Stimulated activated naive CD8-positive, alpha-beta T cell treated with anti-CD3 and anti-CD28 coated beads, Interleukin-15, Interleukin-2, amounts not matched to agents 100 ng/mL and 50 ng/mL, for 24 hours (primary cell): ENCODE measurements at regions not wholly inside any gene's neighbourhood (a gene's known extent, or its start where the extent isn't known, plus 50 kb on each side); places are given as distances from the start of the nearest gene placed in this dataset.
"Not testable (repeated sequence)": the region's sequence is repeated elsewhere in the genome, so short reads cannot be mapped to it uniquely, and the experiment has no call there.

Source experiments
- H3K27ac Mint-ChIP-seq: one replicate; pipeline ENCODE4 v1.8.0; 2021; ENCODE audit warnings: mild to moderate bottlenecking, mixed read lengths
- H3K27me3 Mint-ChIP-seq: one replicate; pipeline ENCODE4 v1.8.0; 2021; ENCODE audit warnings: mixed read lengths
- H3K36me3 Mint-ChIP-seq: one replicate; pipeline ENCODE4 v1.8.0; 2021; ENCODE audit warnings: low read depth, mixed read lengths
- H3K4me1 Mint-ChIP-seq: one replicate; pipeline ENCODE4 v1.8.0; 2021; ENCODE audit warnings: low read depth, mixed read lengths
- H3K4me3 Mint-ChIP-seq: one replicate; pipeline ENCODE4 v1.8.0; 2021; ENCODE audit warnings: mild to moderate bottlenecking, mixed read lengths
- H3K9me3 Mint-ChIP-seq: one replicate; pipeline ENCODE4 v1.8.0; 2021; ENCODE audit warnings: mixed read lengths

GRCh38 chr14:71397371-71397770 lies 490.1 kb downstream of the PCNX1 start:
- Mint-ChIP-seq H3K27me3 (no peaks in the 10 kb centered on the region), H3K4me3 (no peak overlapping the region), H3K27ac (no peak overlapping the region), H3K4me1 (peaks cover 57% of the 10 kb centered on the region), H3K36me3 (peaks cover under 1% of the 10 kb centered on the region), H3K9me3 (no peaks in the 10 kb centered on the region)

DNA sequence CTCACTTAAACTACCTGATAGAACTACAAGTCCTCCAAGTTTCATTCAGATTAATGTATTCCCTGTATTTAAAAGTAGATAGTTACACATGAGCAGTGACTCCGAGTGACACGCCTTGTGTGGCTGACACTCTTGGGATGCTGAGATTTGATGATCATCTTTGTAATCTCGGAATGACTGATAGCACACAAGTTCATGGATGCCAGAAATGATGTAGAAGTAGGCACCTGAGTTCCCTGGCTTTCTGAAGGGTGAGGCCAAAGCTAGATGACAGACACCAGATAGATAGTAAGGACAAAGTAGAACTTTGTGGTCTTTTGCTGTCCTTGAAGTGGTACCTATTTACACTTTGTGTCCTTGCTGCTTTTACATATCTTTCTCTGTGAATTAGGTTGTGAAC lies 491.2 kb downstream of the PCNX1 start:
- no peaks in the 10 kb centered on the region for H3K9me3 Mint-ChIP-seq
- peak overlapping the region; percentile 28 for H3K4me3 Mint-ChIP-seq
- peak overlapping the region; percentile 74 for H3K27ac Mint-ChIP-seq
- H3K27me3 Mint-ChIP-seq, result no peaks in the 10 kb centered on the region
- H3K4me1 Mint-ChIP-seq, result peaks cover 61% of the 10 kb centered on the region
- no peaks in the 10 kb centered on the region for H3K36me3 Mint-ChIP-seq

DNA sequence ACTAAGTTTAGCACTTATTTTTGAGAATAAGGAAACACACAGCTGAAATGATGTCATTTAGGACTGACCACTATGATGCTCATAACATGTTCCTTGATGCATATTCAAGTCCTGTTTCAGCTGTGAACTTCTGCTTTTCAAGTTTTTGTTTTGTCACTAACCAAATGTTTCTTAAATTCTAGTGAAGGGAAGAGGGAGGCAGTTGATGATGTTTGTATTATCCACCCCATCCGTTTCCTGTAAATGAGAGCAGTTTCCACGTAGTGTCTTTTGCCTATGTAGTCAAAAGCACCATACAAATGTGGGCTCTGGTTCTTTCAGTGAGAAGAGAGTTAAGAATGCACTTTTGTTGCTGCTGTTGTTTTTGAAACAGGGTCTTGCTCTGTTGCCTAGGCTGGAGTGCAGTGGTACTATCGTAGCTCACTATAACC lies 491.8 kb downstream of the PCNX1 start:
- H3K27ac Mint-ChIP-seq, result peak overlapping the region; percentile 74
- H3K9me3 Mint-ChIP-seq, result no peaks in the 10 kb centered on the region
- no peaks in the 10 kb centered on the region for H3K36me3 Mint-ChIP-seq
- H3K4me1 Mint-ChIP-seq, result peaks cover 65% of the 10 kb centered on the region
- H3K4me3 Mint-ChIP-seq, result peak overlapping the region; percentile 9
- no peaks in the 10 kb centered on the region for H3K27me3 Mint-ChIP-seq

- Mint-ChIP-seq H3K27ac (peak overlapping the region; percentile 53), H3K9me3 (no peaks in the 10 kb centered on the region), H3K27me3 (no peaks in the 10 kb centered on the region), H3K4me1 (peaks cover 58% of the 10 kb centered on the region), H3K4me3 (no peak overlapping the region), H3K36me3 (peaks cover 3% of the 10 kb centered on the region)
Observed at GRCh38 chr14:71400871-71401321, 493.6 kb downstream of the PCNX1 start.

- peaks cover 55% of the 10 kb centered on the region for H3K4me1 Mint-ChIP-seq
- not testable (repeated sequence) for H3K27ac Mint-ChIP-seq, H3K36me3 Mint-ChIP-seq, H3K27me3 Mint-ChIP-seq, H3K4me3 Mint-ChIP-seq, H3K9me3 Mint-ChIP-seq
Observed at GRCh38 chr14:71402415-71402814, 495.2 kb downstream of the PCNX1 start.

DNA sequence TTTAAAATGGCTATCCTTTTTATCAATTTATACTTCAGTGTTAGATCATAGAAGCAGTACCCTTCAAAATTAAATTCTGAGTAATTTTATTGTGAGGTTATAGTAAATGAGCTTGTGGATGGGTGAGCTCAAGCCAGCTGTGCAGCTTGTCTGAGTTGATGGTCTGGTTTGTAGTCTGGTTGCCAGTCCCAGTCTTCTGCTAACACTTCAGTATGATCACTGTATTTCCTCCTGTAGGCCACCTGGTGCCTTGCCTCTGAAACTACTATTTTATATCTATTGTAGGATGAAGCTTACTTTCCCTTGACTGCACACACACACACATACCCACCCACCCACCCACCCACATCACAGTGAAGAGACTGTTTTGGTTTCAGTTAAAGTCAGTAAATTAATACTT lies 496.4 kb downstream of the PCNX1 start:
- no peak overlapping the region for H3K27ac Mint-ChIP-seq
- H3K4me3 Mint-ChIP-seq, result no peak overlapping the region
- H3K36me3 Mint-ChIP-seq, result peaks cover 4% of the 10 kb centered on the region
- H3K4me1 Mint-ChIP-seq, result peaks cover 50% of the 10 kb centered on the region
- no peaks in the 10 kb centered on the region for H3K9me3 Mint-ChIP-seq
- no peaks in the 10 kb centered on the region for H3K27me3 Mint-ChIP-seq

GRCh38 chr14:71405676-71406075 lies 498.4 kb downstream of the PCNX1 start:
- peaks cover 4% of the 10 kb centered on the region for H3K36me3 Mint-ChIP-seq
- no peak overlapping the region for H3K27ac Mint-ChIP-seq
- H3K4me3 Mint-ChIP-seq, result no peak overlapping the region
- no peaks in the 10 kb centered on the region for H3K9me3 Mint-ChIP-seq
- H3K27me3 Mint-ChIP-seq, result no peaks in the 10 kb centered on the region
- peaks cover 50% of the 10 kb centered on the region for H3K4me1 Mint-ChIP-seq

DNA sequence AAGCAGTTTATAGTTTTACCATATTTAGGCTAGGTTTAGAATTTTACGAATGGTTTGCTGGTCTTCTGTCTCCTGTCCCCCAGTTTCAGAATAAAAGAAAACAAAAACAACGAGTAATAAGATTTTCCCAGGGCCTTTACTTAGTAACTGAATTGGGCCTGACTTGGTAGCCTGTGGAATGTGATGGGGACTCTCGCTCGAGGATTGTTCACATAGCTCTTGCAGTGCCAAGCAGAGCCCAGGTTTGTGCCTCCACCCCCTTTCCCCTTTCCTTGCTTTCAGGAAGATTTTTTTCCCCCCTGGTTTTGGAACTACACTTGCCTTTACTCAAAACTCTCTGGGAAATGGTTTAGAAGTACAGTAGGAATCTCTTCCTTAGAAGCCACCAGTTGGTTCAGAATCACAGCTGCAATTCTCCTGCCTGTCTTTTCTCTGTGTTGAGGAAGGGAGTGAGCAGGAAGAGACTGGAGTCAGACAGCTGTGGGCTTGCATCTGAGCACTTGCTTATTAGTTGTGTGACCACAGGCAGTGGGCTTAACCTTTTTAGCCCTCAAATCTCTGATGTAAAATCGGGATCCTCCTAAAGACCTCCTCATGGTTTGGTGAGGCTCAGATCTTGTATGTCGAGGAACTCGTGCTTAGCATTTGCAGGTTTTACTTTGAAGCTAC lies 501.2 kb downstream of the PCNX1 start:
- peaks cover 66% of the 10 kb centered on the region for H3K4me1 Mint-ChIP-seq
- H3K9me3 Mint-ChIP-seq, result no peaks in the 10 kb centered on the region
- H3K27me3 Mint-ChIP-seq, result no peaks in the 10 kb centered on the region
- peaks cover 16% of the 10 kb centered on the region for H3K36me3 Mint-ChIP-seq
- H3K27ac Mint-ChIP-seq, result no peak overlapping the region
- H3K4me3 Mint-ChIP-seq, result no peak overlapping the region

DNA sequence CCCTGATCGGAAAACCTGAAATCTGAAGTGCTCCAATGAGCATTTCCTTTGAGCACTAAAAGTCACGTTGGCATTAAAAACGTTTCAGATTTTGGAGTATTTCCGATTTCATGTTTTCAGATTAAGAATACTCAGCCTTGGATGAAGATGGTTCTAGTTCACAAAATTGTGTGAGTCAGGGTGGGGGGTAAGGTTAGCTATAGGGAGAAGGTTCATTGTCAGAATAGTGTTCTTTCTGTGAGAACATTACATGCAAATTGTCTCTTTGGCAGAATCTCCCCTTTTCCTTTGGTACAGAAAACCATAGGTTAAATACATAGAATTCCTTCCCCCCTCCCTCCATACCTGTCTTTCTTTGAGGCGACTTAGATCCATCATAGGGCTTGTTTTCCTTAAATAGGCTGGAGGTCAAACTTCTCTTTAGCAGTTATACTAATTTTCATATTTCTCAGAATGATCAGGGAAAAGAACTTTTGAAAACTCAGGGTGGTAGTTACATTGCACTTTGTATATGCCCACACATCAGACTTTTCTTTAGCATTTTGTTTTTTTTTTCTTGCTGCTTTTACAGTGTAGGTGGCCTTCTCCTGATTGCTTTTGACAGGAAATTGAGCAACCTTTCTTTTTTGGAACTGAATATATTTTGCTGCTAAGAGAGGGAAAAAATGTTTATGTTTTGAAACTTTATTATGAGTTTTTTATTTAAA lies 503.5 kb downstream of the PCNX1 start:
- H3K36me3 Mint-ChIP-seq, result peaks cover 28% of the 10 kb centered on the region
- no peaks in the 10 kb centered on the region for H3K9me3 Mint-ChIP-seq
- no peaks in the 10 kb centered on the region for H3K27me3 Mint-ChIP-seq
- peaks cover 50% of the 10 kb centered on the region for H3K4me1 Mint-ChIP-seq
- H3K4me3 Mint-ChIP-seq, result no peak overlapping the region
- no peak overlapping the region for H3K27ac Mint-ChIP-seq

DNA sequence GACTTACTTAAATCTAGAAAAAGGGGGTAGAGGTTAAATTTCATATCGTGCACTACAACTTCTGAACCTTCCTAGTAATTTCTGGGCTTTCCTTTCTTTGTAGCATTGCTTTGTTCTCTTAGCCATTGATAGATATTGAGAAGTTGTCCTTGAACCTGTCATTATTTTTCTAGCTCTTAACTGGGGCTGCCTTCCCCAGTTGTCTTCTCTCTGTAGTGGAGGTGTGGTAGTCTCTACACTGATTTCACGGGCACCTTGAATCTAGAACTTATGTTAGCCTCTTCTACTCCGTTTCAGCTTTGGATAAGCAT lies 504.0 kb downstream of the PCNX1 start:
- Mint-ChIP-seq H3K27me3 (no peaks in the 10 kb centered on the region), H3K36me3 (peaks cover 27% of the 10 kb centered on the region), H3K9me3 (no peaks in the 10 kb centered on the region), H3K4me1 (peaks cover 50% of the 10 kb centered on the region), H3K4me3 (no peak overlapping the region), H3K27ac (peak overlapping the region; percentile 2)

DNA sequence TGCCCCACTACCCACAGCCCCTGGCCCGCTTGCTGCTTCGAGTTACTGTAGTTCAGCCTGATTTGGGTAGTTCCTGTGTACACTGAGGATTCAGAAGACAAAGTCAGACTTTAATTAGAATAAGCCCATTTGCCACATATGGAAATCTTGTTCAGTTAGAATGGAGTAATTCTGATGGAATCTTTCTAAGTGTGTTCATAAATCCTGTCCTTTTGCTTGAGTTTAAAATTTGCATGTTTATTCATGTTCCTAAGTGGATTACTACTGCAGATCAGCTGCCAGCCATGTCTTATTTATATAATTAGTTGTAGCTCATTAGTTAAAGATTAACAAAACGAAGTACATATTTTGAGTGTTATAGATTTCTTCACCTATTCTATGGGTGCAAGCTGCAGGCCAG lies 504.5 kb downstream of the PCNX1 start:
- H3K4me1 Mint-ChIP-seq, result peaks cover 50% of the 10 kb centered on the region
- no peak overlapping the region for H3K27ac Mint-ChIP-seq
- H3K36me3 Mint-ChIP-seq, result peaks cover 30% of the 10 kb centered on the region
- no peaks in the 10 kb centered on the region for H3K27me3 Mint-ChIP-seq
- H3K4me3 Mint-ChIP-seq, result no peak overlapping the region
- H3K9me3 Mint-ChIP-seq, result no peaks in the 10 kb centered on the region

DNA sequence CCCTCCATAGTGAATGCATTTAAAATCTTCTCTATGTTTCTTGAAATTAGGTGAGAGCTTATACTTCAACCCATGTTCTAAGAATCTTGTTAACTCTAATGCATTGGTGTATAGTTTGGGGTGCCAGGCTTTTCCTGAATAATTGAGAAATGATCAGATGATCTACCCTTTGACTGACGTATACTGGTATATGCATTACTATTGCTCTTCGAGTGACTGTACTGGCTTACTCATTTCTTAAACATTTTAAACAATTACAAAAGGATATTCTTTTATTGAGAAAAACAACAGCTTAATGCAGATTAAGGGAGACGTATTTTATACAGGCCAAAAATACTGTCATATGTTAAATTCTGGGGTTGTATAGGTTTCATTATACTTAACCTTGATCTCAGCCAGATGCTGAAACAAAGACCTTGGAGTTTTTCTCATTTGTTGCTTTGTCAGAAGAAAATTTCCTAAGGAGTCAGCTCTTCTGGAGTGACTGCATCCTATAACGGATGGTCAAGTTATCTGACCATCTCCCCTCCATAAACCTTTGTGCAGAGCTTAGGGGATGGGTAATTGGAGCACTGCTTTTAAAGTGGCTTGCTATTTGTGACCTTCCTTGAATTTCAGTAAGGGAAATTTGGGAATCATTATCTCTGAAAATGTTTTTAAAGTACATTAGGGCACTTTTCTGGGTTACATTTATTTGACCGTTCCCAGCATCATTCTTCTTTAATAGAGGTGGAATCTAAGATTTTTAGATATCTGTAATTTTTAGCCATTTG lies 507.6 kb downstream of the PCNX1 start:
- Mint-ChIP-seq H3K9me3 (no peaks in the 10 kb centered on the region), H3K4me3 (no peak overlapping the region), H3K36me3 (peaks cover 50% of the 10 kb centered on the region), H3K4me1 (peaks cover 38% of the 10 kb centered on the region), H3K27me3 (no peaks in the 10 kb centered on the region), H3K27ac (no peak overlapping the region)

- no peaks in the 10 kb centered on the region for H3K9me3 Mint-ChIP-seq
- no peak overlapping the region for H3K4me3 Mint-ChIP-seq
- peaks cover 33% of the 10 kb centered on the region for H3K4me1 Mint-ChIP-seq
- peaks cover 53% of the 10 kb centered on the region for H3K36me3 Mint-ChIP-seq
- no peaks in the 10 kb centered on the region for H3K27me3 Mint-ChIP-seq
- no peak overlapping the region for H3K27ac Mint-ChIP-seq
Observed at GRCh38 chr14:71415404-71415690, 508.1 kb downstream of the PCNX1 start.

DNA sequence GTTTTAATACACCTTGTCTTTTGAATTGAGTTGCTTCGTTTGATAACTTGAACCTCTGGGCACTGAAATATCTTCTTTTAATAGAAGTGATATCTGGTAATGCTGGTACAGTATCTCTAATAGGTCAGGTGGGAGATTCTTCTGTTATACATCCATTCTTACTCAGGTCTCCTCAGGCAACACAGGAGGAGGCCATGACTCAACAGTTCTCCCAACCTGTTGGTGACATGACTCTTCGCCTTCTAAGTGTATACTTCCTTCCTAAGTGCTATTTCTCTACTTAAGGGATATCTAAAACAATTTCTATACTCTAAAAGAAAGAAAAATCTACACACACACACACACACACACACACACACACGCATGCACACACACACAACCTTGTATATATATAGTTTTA lies 509.1 kb downstream of the PCNX1 start:
- Mint-ChIP-seq H3K4me1 (peaks cover 23% of the 10 kb centered on the region), H3K27ac (no peak overlapping the region), H3K4me3 (no peak overlapping the region), H3K36me3 (peaks cover 60% of the 10 kb centered on the region), H3K9me3 (no peaks in the 10 kb centered on the region), H3K27me3 (no peaks in the 10 kb centered on the region)

DNA sequence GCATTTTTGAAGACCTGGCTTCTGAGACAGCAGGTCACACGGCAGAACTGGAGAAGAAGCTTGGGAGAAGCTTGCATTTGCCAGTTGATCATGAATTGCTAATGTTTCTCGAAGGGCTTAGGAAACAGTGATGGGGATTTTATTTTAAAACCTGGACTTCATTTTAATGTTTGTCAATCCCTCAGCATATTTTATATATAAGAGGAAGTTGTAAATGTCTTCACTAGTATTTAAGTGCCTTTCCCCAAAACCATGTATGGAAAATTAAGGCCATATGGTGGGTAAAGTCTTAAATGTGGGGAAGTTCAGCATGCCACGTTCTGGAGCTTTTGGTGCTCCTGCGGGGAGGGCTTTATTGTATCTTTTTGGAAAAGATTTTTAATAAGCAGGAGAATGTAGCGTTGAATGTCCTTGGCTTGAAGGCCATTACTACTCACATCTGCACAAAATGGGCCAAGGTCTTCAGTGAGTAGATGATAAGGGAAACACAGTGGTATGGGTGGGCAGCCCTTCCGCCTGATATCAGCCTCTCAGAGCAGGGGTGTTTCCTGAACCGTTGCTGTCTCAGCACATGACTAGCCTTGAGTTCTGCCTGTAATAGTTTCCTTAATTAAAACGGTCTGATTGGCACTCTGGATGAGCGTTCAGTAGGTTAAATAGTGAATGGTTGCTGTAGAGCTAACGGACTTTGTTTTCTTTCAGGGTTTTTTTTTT lies 511.4 kb downstream of the PCNX1 start:
- Mint-ChIP-seq H3K27ac (no peak overlapping the region), H3K4me1 (peaks cover 6% of the 10 kb centered on the region), H3K9me3 (peaks cover 8% of the 10 kb centered on the region), H3K4me3 (no peak overlapping the region), H3K36me3 (peaks cover 69% of the 10 kb centered on the region), H3K27me3 (no peaks in the 10 kb centered on the region)
